ENCODE measurements at regions not wholly inside any gene's neighbourhood (a gene's known extent, or its start where the extent isn't known, plus 50 kb on each side); places are given as distances from the start of the nearest gene placed in this dataset.

- DNase-seq = no peak
Observed at GRCh38 chr13:80284290-80284689, 56.6 kb downstream of the SPRY2 start.

GRCh38 chr13:80278706-80279105 is 62.2 kb downstream of the SPRY2 start:
- no peak for DNase-seq

GRCh38 chr13:80276371-80277289 is 64.3 kb downstream of the SPRY2 start:
- no peak for DNase-seq

- DNase-seq = no peak
Observed at GRCh38 chr13:80274643-80275042, 66.3 kb downstream of the SPRY2 start.

DNA sequence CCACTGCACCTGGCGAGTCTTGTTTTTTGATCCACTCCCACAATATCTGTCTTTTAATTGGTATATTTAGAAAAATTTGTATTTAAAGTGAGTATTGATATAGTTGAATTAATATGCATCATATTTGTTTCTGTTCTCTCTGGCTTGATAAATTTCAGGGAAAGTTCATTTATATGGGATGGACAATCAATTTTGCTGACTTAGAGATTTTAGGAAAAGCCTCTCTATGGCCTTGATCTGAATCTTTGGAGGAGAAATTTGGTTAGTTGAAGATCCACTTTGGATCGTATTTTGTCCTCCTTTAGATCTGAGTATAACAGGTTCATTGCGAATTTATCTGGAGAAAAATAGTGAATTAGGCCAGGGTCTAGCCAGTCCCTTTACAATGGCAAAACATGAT is 67.2 kb downstream of the SPRY2 start:
- DNase-seq = no peak

GRCh38 chr13:80265348-80265747 is 75.6 kb downstream of the SPRY2 start:
- DNase-seq = no peak

DNA sequence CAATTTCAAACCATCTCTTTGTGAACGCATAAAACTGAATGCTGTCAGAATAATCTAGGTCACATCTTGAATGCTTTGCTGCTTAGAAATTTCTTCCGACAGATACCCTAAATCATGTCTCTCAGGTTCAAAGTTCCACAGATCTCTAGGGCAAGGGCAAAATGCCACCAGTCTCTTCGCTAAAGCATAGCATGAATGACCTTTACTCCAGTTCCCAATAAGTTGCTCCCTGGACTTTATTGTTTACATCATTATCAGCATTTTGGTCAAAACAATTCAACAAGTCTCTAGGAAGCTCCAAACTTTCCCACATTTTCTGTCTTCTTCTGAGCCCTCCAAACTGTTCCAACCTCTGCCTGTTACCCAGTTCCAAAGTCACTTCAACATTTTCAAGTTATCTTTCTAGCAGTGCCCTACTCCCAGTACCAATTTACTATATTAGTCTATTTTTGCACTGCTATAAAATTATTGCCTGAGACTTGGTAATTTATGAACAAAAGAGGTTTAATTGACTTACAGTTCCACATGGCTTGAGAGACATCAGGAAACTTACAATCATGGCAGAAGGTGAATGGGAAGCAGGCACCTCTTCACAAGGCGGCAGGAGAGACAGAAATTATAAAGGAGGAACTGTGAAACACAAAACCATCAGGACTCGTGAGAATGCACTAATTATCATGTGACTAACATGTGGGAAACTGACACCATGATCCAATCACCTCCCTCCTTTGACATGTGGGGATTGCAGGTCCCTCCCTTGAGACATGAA is 77.0 kb downstream of the SPRY2 start:
- no peak for DNase-seq

DNA sequence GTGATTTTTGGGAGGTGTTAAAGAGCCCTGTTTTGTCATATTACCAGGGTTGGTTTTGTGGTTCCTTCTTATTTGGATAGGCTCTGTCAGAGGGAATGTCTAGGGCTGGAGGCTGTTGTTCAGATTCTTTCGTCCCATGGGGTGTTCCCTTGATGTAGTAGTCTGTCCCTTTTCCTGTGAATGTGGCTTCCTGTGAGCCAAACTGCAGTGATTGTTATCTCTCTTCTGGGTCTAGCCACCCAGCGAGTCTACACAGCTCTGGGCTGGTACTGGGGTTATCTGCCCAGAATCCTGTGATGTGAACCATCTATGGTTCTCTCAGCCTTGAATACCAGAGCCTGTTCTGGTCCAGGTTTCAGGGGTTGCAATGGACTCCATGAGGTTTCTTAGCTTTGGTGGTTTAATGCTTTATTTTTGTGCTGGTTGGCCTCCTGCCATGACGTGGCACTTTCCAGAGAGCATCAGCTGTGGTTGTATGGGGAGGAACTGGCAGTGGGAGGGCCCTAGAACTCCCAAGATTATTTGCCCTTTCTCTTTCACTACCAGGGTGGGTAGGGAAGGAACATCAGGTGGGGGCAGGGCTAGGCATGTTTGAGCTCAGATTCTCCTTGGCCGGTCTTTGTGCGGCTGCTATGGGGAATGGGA is 78.8 kb downstream of the SPRY2 start:
- DNase-seq = no peak

DNA sequence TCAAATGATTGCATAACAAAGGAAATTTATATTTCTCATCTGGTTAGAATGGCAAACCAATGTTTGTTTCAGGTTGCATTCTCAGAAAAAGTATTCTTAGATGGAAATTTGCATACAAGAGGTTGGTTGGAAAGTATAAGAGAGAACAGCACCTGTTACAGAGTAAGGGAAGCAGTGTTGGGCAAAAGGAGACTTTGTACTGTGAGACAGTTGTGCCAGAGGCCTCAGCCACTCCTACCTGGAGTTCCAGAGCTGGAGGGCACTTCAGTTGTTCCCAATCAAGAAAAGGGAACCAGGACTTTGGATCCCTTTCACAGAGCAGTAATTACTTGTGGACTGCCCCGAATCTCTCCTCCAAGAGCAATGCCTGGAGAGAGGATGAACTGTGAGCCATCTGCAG is 81.8 kb downstream of the SPRY2 start:
- no peak for DNase-seq

GRCh38 chr13:80256352-80256932 is 84.5 kb downstream of the SPRY2 start:
- no peak for DNase-seq

DNA sequence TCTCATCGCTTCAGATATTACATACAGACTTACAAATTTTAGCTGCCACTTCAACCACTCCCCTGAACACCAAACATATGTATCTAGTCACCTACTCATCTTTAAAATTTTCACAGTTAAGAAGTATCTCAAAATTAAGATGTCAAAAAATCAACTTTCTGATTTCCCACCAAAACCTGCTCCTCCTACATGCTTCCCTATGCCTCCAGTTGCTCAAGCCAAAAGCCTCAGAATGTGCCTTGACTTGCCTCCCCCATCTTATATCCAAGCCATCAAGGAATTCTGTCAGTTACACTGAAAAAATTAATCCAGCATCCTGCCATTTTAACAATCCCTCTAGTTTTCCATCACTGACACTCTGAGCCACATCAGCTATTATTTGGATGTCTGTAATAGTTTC is 85.0 kb downstream of the SPRY2 start:
- DNase-seq = no peak

GRCh38 chr13:80251403-80251802 is 89.5 kb downstream of the SPRY2 start:
- no peak for DNase-seq

GRCh38 chr13:80250213-80250810 is 90.6 kb downstream of the SPRY2 start:
- DNase-seq = no peak

DNA sequence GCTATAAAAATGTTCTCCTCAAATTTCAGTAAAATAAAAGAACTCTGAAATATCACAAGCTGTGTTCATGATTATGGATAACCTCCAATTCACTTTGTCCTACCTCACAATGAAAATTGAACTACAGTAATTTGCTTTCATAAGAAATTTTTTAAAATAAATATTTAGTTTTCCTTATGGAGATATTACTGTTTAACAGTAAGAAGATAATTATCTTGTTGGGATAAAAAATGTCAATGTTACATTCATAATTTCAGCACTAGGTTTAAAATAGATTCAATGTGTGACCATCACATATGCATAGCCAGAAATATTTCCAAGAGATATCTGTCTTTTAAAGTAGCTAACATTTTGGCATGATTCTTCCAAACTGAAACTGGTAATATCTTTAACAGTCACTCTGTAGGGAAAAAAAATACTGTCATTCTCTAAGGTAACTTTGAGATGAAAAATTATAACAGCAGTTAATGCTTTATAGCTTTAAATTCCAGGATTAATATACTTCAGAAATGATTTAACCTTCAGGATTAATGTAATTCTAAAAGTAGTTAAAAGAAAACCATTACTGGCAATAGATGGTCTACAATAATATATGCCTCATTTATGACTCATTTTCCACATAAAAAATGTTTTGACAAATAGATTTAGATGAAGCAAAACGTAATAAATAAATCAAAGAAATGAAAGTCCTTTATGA is 91.3 kb downstream of the SPRY2 start:
- DNase-seq = no peak

DNA sequence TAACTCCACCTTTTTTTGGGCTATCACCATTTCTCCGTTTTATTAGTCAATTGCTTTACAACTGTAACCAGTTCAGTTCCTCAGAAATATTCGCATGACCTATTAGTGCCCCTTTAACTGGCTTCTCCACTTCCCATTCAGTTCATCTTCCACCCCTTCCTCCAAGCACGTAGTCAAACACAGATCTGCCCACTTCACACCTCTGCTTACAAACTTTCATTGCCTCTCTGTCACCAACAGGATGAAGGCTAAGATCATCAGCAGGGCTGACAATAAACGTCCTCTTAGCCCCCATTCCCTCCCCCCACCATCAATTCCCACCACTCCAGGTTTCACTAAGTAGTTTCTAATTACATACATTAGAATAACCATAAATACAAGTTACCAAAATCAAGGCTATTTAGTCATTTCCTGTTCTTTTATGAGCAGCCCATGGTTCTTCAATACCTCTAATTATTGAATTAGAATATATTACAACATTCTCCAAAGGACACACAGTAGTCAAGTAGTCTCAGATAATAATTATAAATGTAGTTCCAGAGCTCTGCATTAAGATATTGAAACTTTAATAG is 95.7 kb downstream of the SPRY2 start:
- no peak for DNase-seq

- DNase-seq = no peak
Observed at GRCh38 chr13:80244574-80244973, 96.4 kb downstream of the SPRY2 start.

DNA sequence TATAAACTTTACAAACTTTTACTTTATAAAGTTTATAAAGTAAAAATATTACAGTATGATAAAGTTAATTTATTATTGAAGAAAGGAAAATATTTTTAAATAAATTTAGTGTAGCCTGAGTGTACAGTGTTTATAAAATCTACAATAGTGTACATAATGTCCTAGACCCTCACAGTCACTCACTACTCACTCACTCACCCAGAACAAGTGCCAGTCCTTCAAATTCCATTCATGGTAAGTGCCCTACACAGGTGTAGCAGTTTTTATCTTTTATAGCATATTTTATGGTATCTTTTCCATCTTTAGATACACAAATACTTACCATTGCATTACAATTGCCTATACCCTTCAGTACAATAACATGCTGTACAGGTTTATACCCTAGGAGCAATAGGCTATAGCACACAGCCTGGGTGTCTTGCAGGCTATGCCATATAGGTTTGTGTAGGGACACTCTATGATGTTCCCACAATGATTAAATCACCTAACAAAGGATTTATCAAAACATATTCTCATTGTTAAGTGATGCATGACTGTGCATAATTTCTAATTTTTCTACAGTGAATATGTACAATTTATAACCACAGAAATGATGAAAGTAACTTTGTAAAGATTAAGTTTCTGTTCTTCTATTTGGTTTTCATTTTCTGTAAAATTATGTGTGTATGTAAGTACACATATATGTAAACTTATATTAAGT is 98.0 kb downstream of the SPRY2 start:
- DNase-seq = no peak

DNA sequence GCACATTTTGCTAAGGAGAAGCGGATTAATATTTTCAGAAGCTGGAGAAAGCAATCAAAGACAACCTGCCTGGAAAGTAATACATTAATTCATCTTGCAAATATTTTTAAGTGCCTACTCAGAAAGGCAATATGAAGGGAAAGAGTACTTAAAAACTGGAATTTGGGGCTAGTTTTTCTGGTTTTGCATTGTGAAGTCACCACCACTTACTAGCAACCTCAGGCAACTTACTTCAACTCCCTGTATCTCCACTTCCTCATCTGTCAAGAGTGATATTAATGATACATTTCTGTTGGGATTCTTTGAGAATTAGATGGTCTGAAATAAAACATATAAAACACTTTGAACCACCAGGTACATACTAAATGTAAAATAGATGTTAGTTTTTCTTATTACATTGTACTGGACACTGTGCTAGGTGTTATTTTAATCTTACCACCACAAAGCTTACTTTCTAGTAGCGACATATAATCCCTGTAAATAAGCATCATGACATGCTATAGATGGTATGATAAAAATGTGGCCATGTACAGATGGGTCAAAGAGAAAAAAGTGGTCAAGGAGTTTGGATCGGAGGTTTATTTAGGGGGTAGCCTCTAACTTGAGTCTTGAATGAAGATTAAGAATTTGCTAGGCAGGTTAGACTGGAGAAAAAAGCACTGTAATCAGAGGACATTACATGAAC is 101.2 kb downstream of the SPRY2 start:
- DNase-seq = no peak

DNA sequence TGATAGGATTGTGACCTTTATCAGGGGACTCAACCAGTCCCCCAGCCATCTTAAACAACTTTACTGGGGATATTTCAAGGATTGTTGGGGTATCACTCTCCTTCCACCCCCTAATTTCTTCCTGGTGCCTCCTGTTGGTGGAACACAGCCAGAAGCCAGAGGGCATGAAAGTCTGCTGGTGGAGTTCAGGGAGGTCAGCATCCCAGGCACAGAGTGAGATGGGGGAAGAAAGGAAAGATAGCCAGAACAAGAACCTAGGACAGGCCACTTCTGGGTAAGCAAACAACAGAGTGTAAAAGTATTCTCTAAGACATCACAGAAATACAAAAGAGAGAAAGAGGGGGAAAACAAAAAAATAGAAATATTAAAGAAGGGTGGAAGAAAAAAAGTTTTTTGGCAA is 101.8 kb downstream of the SPRY2 start:
- DNase-seq = no peak

GRCh38 chr13:80237646-80238045 is 103.3 kb downstream of the SPRY2 start:
- DNase-seq = no peak

- no peak for DNase-seq
Observed at GRCh38 chr13:80235967-80236302, 105.0 kb downstream of the SPRY2 start.
